VCaP (cell line): ENCODE measurements at regions not wholly inside any gene's neighbourhood (a gene's known extent, or its start where the extent isn't known, plus 50 kb on each side); places are given as distances from the start of the nearest gene placed in this dataset.

Experiments used
- H3K27ac ChIP-seq: fragments of 450-650 bp; 2 replicates; pipeline ENCODE4 v1.5.1; 2017
- TF ChIP-seq, protein P1 (sequence below): fragments of 450-650 bp; conservative IDR thresholded peaks from 2 replicates; pipeline ENCODE4 v1.5.1; 2017; ENCODE audit warnings: mild to moderate bottlenecking, moderate library complexity

DNA sequence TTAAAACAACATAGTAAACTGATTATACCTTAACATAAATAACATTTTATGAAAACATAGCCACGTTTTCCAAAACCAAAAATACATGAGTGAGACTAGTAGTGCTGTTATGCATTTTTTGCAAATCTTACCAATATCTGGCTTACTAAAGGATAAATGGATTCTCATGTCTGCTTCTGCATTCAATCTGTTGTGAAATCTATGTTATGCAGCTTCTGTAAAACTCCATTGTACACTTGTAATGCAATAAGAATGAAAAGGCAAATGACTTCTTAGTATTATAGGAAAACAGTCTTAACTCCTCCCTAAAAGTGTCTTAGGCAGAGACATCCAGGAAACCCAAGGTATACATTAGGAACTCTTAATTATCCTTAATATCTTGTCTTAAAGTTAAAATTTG, 330.9 kb upstream of the THBS1 start:
- no peak overlapping the region for H3K27ac ChIP-seq

DNA sequence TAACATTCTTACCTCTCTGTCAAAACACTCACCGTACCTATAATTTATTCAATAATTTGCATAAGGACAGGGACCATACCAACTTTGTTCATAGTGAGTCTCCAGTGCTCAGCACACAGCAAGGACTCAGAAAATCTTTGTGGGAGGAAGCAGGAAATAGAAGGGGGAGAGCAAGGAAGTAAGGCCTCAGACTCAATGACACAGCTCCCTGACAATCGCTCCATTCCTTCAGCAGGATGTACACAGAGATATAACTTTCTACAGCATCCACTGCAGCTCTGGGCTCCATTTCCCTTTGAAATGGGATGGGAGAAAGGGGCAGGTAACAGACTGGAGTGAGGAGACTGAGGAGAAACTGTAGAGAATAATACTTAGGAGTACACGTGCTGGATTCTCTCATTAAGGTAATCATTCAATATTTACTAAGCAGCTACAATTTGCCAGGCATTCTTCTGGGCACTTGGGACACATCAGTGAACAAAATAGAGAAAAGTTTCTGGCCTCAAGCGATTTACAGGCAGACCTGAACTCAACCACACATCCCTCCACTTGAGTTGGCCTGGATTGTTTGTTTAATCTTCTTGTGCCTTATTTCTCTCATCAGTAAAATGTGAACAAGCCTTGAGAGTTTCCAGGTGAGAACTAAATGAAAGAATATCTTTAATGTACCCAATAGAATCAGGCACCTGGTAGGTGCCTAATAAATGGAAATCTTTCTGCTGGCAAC, 330.3 kb upstream of the THBS1 start:
- TF ChIP-seq, protein P1, sequence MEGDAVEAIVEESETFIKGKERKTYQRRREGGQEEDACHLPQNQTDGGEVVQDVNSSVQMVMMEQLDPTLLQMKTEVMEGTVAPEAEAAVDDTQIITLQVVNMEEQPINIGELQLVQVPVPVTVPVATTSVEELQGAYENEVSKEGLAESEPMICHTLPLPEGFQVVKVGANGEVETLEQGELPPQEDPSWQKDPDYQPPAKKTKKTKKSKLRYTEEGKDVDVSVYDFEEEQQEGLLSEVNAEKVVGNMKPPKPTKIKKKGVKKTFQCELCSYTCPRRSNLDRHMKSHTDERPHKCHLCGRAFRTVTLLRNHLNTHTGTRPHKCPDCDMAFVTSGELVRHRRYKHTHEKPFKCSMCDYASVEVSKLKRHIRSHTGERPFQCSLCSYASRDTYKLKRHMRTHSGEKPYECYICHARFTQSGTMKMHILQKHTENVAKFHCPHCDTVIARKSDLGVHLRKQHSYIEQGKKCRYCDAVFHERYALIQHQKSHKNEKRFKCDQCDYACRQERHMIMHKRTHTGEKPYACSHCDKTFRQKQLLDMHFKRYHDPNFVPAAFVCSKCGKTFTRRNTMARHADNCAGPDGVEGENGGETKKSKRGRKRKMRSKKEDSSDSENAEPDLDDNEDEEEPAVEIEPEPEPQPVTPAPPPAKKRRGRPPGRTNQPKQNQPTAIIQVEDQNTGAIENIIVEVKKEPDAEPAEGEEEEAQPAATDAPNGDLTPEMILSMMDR: no peak
- no peak overlapping the region for H3K27ac ChIP-seq

More for the DNA sequence above, 330.9 kb upstream of the THBS1 start:
- TF ChIP-seq, protein P1: no peak

DNA sequence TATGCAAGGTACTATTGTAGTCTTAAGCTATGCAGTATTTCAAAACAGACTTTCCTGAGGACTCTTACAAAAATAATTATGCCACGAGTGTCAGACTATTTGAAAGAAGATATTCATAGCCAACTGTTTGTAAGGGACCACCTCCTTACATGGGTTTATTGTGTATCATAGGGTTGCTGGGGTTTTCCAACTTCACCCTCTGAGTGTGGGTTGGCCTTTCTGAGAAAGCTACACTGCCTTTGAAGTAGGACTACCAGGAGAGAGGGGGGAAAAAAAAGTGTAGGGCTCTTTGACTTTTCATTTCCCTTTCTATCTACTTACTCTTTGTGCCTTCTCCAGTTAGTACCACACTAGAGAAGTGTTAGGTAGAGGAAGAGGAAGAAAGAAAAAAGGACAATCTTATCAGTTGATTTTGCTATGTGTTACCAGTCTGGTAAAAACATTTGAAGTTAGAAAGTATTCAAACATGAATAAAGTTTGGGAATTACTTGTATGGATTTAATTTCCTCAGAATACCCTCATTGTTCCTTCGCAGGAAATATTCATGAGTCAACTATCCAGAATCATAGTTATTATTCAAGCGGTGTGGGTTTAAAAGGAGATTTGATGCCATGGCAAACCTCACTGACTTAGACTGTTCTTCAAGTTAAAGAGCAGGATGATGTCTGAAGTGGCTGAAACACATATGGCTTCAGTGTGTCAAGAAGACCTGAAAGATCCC, 329.3 kb upstream of the THBS1 start:
- H3K27ac ChIP-seq: no peak overlapping the region
- TF ChIP-seq, protein P1: no peak

DNA sequence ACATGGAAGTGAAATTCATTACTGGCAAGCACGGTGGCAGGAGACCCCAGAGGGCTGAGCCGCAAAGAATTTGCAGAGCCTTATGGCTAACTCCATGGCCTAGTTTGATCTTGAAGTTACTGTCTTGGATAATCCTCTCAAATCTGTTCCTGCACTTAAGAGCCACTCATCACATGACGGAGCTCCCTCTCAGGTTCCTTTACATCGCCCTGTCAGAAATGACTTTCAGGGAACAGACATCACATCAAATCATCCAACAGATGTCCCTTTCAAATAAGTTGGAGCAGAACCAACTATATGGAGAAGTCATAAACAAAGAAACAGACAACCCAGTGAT, 328.8 kb upstream of the THBS1 start:
- TF ChIP-seq, protein P1: no peak
- no peak overlapping the region for H3K27ac ChIP-seq

- TF ChIP-seq, protein P1: no peak
- no peak overlapping the region for H3K27ac ChIP-seq
Measured at GRCh38 chr15:39253552-39253951, 327.3 kb upstream of the THBS1 start.

DNA sequence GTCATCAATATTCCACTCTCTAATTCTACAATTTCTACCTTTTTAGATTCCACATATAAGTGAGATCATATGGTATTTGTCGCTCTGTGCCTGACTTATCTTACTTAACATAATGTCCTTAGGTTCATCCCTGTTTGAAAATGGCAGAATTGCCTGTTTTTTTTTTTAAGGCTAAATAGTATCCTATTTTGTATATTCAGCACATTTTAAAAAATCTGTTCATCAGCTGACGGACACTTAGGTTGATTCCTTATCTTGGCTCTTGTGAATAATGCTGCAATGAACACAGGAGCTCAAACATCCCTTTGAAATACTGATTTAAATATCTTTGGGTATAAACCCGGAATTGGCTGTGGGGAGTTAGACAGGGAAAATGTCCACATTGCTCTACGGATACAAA, 326.7 kb upstream of the THBS1 start:
- H3K27ac ChIP-seq: no peak overlapping the region
- TF ChIP-seq, protein P1: no peak

DNA sequence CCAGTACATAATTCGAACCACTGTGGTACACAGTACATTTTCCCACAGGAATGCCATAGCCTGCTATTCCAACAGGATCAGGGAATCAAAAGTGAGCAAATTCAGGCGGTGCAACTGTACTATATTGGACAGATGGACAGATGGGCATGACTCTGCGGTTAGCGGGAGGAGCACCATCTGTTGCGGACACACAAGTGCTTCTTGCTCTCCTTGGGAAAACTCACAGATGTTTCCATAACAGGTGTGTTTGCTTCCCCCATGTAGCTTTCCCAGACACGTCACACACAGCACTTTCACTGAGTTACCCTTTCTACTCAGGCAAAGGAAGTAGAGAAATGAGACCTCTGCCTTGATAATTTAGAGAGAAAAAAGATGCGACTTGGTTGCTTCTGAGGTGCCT, 325.1 kb upstream of the THBS1 start:
- TF ChIP-seq, protein P1: no peak
- no peak overlapping the region for H3K27ac ChIP-seq
